Lower leg skin (tissue), 4 donors: ENCODE measurements at regions not wholly inside any gene's neighbourhood (a gene's known extent, or its start where the extent isn't known, plus 50 kb on each side); places are given as distances from the start of the nearest gene placed in this dataset.

ENCODE experiments used
- DNase-seq, 2 donors: peaks; one replicate each; pipeline ENCODE4 v3.0.0-alpha.2; 2019; ENCODE audit warnings: low spot score in 2 of 2
- H3K4me3 ChIP-seq: fragments of 200-600 bp; sonication (generic); 2 replicates; pipeline ENCODE4 v1.5.1; 2017; ENCODE audit warnings: mild to moderate bottlenecking, low read depth; ENCODE audit not compliant: poor library complexity, severe bottlenecking
- CTCF ChIP-seq, 3 donors: fragments of 450-650 bp; IDR thresholded peaks; one replicate each; pipeline ENCODE4 v1.5.1; 2016; ENCODE audit warnings: antibody characterized with exemption in 3 of 3, mild to moderate bottlenecking in 3 of 3, moderate library complexity in 2 of 3
- POLR2A ChIP-seq, 2 donors: fragments of 450-650 bp; IDR thresholded peaks; one replicate each; pipeline ENCODE4 v1.6.1; 2016 to 2017; ENCODE audit warnings: antibody characterized with exemption in 2 of 2, mild to moderate bottlenecking in 1 of 2, moderate library complexity in 1 of 2
- WGBS, 2 donors: methylation state at CpG; one replicate each; pipeline ENCODE4 v1.1.5; 2018; 5-methylcytosine and 5-hydroxymethylcytosine counted together
- intact Hi-C: fragments of 100-400 bp; cut with DNase I; formaldehyde crosslinking; loops from one replicate; pipeline ENCODE4 v1.15.0; 2023; ENCODE audit warnings: low total_unique reads

GRCh38 chr4:155497306-155497705 lies 120.5 kb upstream of the MAP9 start:
- no peak for DNase-seq
- WGBS, 2 donors: 92 to 94% methylated on average over 4 of the region's 4 CpGs
- intact Hi-C loops: no loop called here
- TF ChIP-seq CTCF (IDR thresholded peaks at IDR 0.05) (no peak), POLR2A (IDR thresholded peaks at IDR 0.05) (no peak)
- no peak overlapping the region for H3K4me3 ChIP-seq

GRCh38 chr4:155496294-155496626 lies 119.5 kb upstream of the MAP9 start:
- no peak overlapping the region for H3K4me3 ChIP-seq
- no peak for DNase-seq
- TF ChIP-seq CTCF (IDR thresholded peaks at IDR 0.05) (no peak), POLR2A (IDR thresholded peaks at IDR 0.05) (no peak)
- 70 to 75% methylated on average over 3 of the region's 3 CpGs for WGBS, 2 donors
- intact Hi-C loops: no loop called here

GRCh38 chr4:155495572-155496293 lies 119.0 kb upstream of the MAP9 start:
- intact Hi-C loops: no loop called here
- 84 to 87% methylated on average over 11 of the region's 11 CpGs for WGBS, 2 donors
- DNase-seq: no peak
- TF ChIP-seq CTCF (IDR thresholded peaks at IDR 0.05) (no peak), POLR2A (IDR thresholded peaks at IDR 0.05) (no peak)
- no peak overlapping the region for H3K4me3 ChIP-seq

GRCh38 chr4:155494037-155494718 lies 117.4 kb upstream of the MAP9 start:
- TF ChIP-seq CTCF (IDR thresholded peaks at IDR 0.05): no peak
- no peak for TF ChIP-seq POLR2A (IDR thresholded peaks at IDR 0.05)
- WGBS, 2 donors: 54 to 60% methylated on average over 6 of the region's 6 CpGs
- intact Hi-C loops: no loop called here
- no peak for DNase-seq
- H3K4me3 ChIP-seq: no peak overlapping the region

- 83 to 85% methylated on average over 4 of the region's 4 CpGs for WGBS, 2 donors
- no peak overlapping the region for H3K4me3 ChIP-seq
- intact Hi-C loops: no loop called here
- DNase-seq: no peak
- no peak for TF ChIP-seq POLR2A (IDR thresholded peaks at IDR 0.05)
- no peak for TF ChIP-seq CTCF (IDR thresholded peaks at IDR 0.05)
Measured at GRCh38 chr4:155491336-155492120, 114.8 kb upstream of the MAP9 start.
